Heart left ventricle (tissue), 13 donors: ENCODE measurements at regions not wholly inside any gene's neighbourhood (a gene's known extent, or its start where the extent isn't known, plus 50 kb on each side); places are given as distances from the start of the nearest gene placed in this dataset.

Experiments
- POLR2A ChIP-seq, 2 donors: fragments of 450-650 bp; IDR thresholded peaks; one replicate each; pipeline ENCODE4 v1.6.1; 2017; ENCODE audit warnings: antibody characterized with exemption in 2 of 2, mild to moderate bottlenecking in 2 of 2, moderate library complexity in 2 of 2
- TF ChIP-seq, protein P1 (sequence below), 12 donors: fragments of 200-600 bp; sonication (generic) in 4 of 12; IDR thresholded peaks; one replicate each; pipeline versions ENCODE4 v1.5.0 to v1.8.0; 2018 to 2022; ENCODE audit warnings: antibody characterized with exemption in 12 of 12, mild to moderate bottlenecking in 5 of 12
- donor health status: ischemic (EF 13 %, LVEDD 7.1; RV severe dilation, severe dysfunction).
- donor health status: DM: no; HTN: yes; CAD: no.
- donor health status: DM: no; HTN: no; CAD: no.
- donor health status: ischemic (EF 25% LVEDD 6.9; RV normal size, moderate dysfunction).
- donor health status: ischemic (EF 25% LVEDD 5.7; RV mildly dilated, moderate dysfunction).
- donor health status: ischemic (EF 35%, LVEDD 5.7; RV mildly dilated, moderate dysfunction).
- donor health status: nonischemic (EF 11% LVEDD 7.7; RV severe dilation, severe dysfunction).
- donor health status: DM: yes; HTN: yes; CAD: no.
- donor health status: PGD.
- donor health status: ischemic (EF 29% LVEDD 5.4; RV normal size, mild dysfunction).
- donor health status: nonischemic (EF 23%, LVEDD 6.1; RV moderate dilation, normal function).

DNA sequence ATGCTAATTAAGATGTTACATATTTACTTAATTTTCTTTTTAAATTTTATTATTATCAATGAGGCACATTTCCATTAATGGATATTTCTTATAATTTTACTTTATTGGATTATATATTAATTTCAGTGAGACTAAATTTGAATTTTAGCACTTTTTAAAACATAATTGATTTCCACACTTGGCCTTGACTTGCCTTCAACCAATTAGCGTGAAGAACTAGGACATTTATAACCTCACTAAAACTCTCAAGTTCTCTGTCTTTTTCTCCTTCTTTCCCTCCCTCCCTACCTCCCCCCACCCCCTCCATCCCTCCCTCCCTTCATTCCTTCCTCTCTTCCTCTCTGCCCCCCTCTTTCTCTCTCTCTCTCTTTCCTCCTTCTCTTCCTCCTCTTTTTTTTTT, 1618.1 kb downstream of the C4orf33 start:
- TF ChIP-seq, protein P1, sequence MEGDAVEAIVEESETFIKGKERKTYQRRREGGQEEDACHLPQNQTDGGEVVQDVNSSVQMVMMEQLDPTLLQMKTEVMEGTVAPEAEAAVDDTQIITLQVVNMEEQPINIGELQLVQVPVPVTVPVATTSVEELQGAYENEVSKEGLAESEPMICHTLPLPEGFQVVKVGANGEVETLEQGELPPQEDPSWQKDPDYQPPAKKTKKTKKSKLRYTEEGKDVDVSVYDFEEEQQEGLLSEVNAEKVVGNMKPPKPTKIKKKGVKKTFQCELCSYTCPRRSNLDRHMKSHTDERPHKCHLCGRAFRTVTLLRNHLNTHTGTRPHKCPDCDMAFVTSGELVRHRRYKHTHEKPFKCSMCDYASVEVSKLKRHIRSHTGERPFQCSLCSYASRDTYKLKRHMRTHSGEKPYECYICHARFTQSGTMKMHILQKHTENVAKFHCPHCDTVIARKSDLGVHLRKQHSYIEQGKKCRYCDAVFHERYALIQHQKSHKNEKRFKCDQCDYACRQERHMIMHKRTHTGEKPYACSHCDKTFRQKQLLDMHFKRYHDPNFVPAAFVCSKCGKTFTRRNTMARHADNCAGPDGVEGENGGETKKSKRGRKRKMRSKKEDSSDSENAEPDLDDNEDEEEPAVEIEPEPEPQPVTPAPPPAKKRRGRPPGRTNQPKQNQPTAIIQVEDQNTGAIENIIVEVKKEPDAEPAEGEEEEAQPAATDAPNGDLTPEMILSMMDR (IDR thresholded peaks at IDR 0.05), result no peak
- TF ChIP-seq POLR2A (IDR thresholded peaks at IDR 0.05), result no peak
